Activated naive CD4-positive, alpha-beta T cell treated with anti-CD3 and anti-CD28 coated beads for 36 hours (primary cell): ENCODE measurements at regions not wholly inside any gene's neighbourhood (a gene's known extent, or its start where the extent isn't known, plus 50 kb on each side); places are given as distances from the start of the nearest gene placed in this dataset.

Experiments used
- CTCF ChIA-PET: fragments of 350-600 bp; sonication (Branson Sonifier 250); formaldehyde crosslinking; loops from one replicate; lab custom pipeline; 2021; ENCODE audit warnings: antibody characterized with exemption; lab: Charles Lee
- DNase-seq: peaks from one replicate; pipeline ENCODE4 v3.0.0-alpha.2; 2020
- H3K27ac Mint-ChIP-seq: one replicate; pipeline ENCODE4 v1.8.0; 2021; ENCODE audit warnings: mild to moderate bottlenecking, mixed read lengths
- H3K27me3 Mint-ChIP-seq: one replicate; pipeline ENCODE4 v1.8.0; 2021; ENCODE audit warnings: low read depth, mixed read lengths
- H3K36me3 Mint-ChIP-seq: one replicate; pipeline ENCODE4 v1.8.0; 2021; ENCODE audit warnings: low read depth, mixed read lengths
- H3K4me1 Mint-ChIP-seq: one replicate; pipeline ENCODE4 v1.8.0; 2021; ENCODE audit warnings: low read depth, mixed read lengths
- H3K4me3 Mint-ChIP-seq: one replicate; pipeline ENCODE4 v1.8.0; 2021; ENCODE audit warnings: mild to moderate bottlenecking, moderate library complexity, mixed read lengths
- H3K9me3 Mint-ChIP-seq: one replicate; pipeline ENCODE4 v1.8.0; 2021; ENCODE audit warnings: mixed read lengths
- intact Hi-C: fragments of 100-400 bp; cut with micrococcal nuclease; formaldehyde crosslinking; loops from one replicate; pipeline ENCODE4 v1.15.1; 2023

- H3K4me3 Mint-ChIP-seq = no peak overlapping the region
- no peaks in the 10 kb centered on the region for H3K36me3 Mint-ChIP-seq
- intact Hi-C loops = no loop called here
- CTCF ChIA-PET = no interaction called here
- no peaks in the 10 kb centered on the region for H3K9me3 Mint-ChIP-seq
- no peak overlapping the region for H3K27ac Mint-ChIP-seq
- no peak for DNase-seq
- H3K27me3 Mint-ChIP-seq = no peaks in the 10 kb centered on the region
- no peaks in the 10 kb centered on the region for H3K4me1 Mint-ChIP-seq
These were observed 581.5 kb upstream of the TMEM132C start for GRCh38 chr12:127685491-127685890.

- CTCF ChIA-PET = no interaction called here
- DNase-seq = no peak
These were observed 581.0 kb upstream of the TMEM132C start for GRCh38 chr12:127685931-127686330.

GRCh38 chr12:127687181-127687580 is 579.8 kb upstream of the TMEM132C start:
- Mint-ChIP-seq H3K4me3 (no peak overlapping the region), H3K27me3 (no peaks in the 10 kb centered on the region), H3K4me1 (no peaks in the 10 kb centered on the region), H3K36me3 (no peaks in the 10 kb centered on the region), H3K27ac (no peak overlapping the region), H3K9me3 (no peaks in the 10 kb centered on the region)
- intact Hi-C loops = no loop called here
- no peak for DNase-seq
- CTCF ChIA-PET = no interaction called here

More at GRCh38 chr12:127685931-127686330, 581.0 kb upstream of the TMEM132C start:
- H3K4me1 Mint-ChIP-seq = no peaks in the 10 kb centered on the region
- no peaks in the 10 kb centered on the region for H3K36me3 Mint-ChIP-seq
- intact Hi-C loops = no loop called here
- no peak overlapping the region for H3K27ac Mint-ChIP-seq
- no peak overlapping the region for H3K4me3 Mint-ChIP-seq
- no peaks in the 10 kb centered on the region for H3K27me3 Mint-ChIP-seq
- H3K9me3 Mint-ChIP-seq = no peaks in the 10 kb centered on the region

- CTCF ChIA-PET = interaction anchor here (1.3 kb wide), 1 partner anchor 12 kb away, joined by 4 read pairs; no protein-coding TSS in a partner anchor
- no peak overlapping the region for H3K4me3 Mint-ChIP-seq
- intact Hi-C loops = no loop called here
- no peak overlapping the region for H3K27ac Mint-ChIP-seq
- no peaks in the 10 kb centered on the region for H3K27me3 Mint-ChIP-seq
- H3K36me3 Mint-ChIP-seq = no peaks in the 10 kb centered on the region
- H3K4me1 Mint-ChIP-seq = no peaks in the 10 kb centered on the region
- no peaks in the 10 kb centered on the region for H3K9me3 Mint-ChIP-seq
- DNase-seq = no peak
These were observed 578.0 kb upstream of the TMEM132C start for GRCh38 chr12:127688906-127689428.

- CTCF ChIA-PET = no interaction called here
- no peaks in the 10 kb centered on the region for H3K36me3 Mint-ChIP-seq
These were observed 576.8 kb upstream of the TMEM132C start for GRCh38 chr12:127690161-127690560.

GRCh38 chr12:127696963-127697362 is 570.0 kb upstream of the TMEM132C start:
- intact Hi-C loops = no loop called here
- DNase-seq = no peak
- H3K4me3 Mint-ChIP-seq = no peak overlapping the region

More at GRCh38 chr12:127690161-127690560, 576.8 kb upstream of the TMEM132C start:
- Mint-ChIP-seq H3K4me3 (no peak overlapping the region), H3K4me1 (no peaks in the 10 kb centered on the region), H3K9me3 (no peaks in the 10 kb centered on the region), H3K27ac (no peak overlapping the region), H3K27me3 (no peaks in the 10 kb centered on the region)
- DNase-seq = no peak
- intact Hi-C loops = no loop called here

GRCh38 chr12:127703026-127703425 is 563.9 kb upstream of the TMEM132C start:
- Mint-ChIP-seq H3K4me3 (no peak overlapping the region), H3K27ac (no peak overlapping the region), H3K27me3 (no peaks in the 10 kb centered on the region), H3K4me1 (no peaks in the 10 kb centered on the region), H3K9me3 (peaks cover 2% of the 10 kb centered on the region), H3K36me3 (no peaks in the 10 kb centered on the region)
- intact Hi-C loops = no loop called here
- DNase-seq = no peak
- CTCF ChIA-PET = no interaction called here

More at GRCh38 chr12:127696963-127697362, 570.0 kb upstream of the TMEM132C start:
- H3K27me3 Mint-ChIP-seq = no peaks in the 10 kb centered on the region
- H3K27ac Mint-ChIP-seq = no peak overlapping the region
- CTCF ChIA-PET = no interaction called here
- no peaks in the 10 kb centered on the region for H3K36me3 Mint-ChIP-seq
- peaks cover 2% of the 10 kb centered on the region for H3K9me3 Mint-ChIP-seq
- no peaks in the 10 kb centered on the region for H3K4me1 Mint-ChIP-seq

GRCh38 chr12:127711108-127711507 is 555.9 kb upstream of the TMEM132C start:
- Mint-ChIP-seq H3K9me3 (peaks cover 1% of the 10 kb centered on the region), H3K4me1 (no peaks in the 10 kb centered on the region), H3K27me3 (no peaks in the 10 kb centered on the region), H3K4me3 (no peak overlapping the region), H3K36me3 (no peaks in the 10 kb centered on the region), H3K27ac (no peak overlapping the region)
- no peak for DNase-seq
- CTCF ChIA-PET = interaction anchor here (0.9 kb wide), 2 partner anchors 33 to 358 kb away, joined by 3 read pairs; no protein-coding TSS in a partner anchor
- intact Hi-C loops = no loop called here

- intact Hi-C loops = no loop called here
- no peak overlapping the region for H3K27ac Mint-ChIP-seq
- H3K4me1 Mint-ChIP-seq = no peaks in the 10 kb centered on the region
- DNase-seq = no peak
- H3K9me3 Mint-ChIP-seq = peaks cover 1% of the 10 kb centered on the region
- CTCF ChIA-PET = no interaction called here
- H3K36me3 Mint-ChIP-seq = no peaks in the 10 kb centered on the region
- H3K27me3 Mint-ChIP-seq = peaks cover 3% of the 10 kb centered on the region
- no peak overlapping the region for H3K4me3 Mint-ChIP-seq
These were observed 554.4 kb upstream of the TMEM132C start for GRCh38 chr12:127712561-127712960.

- intact Hi-C loops = no loop called here
- no peak for DNase-seq
- H3K4me3 Mint-ChIP-seq = no peak overlapping the region
- peaks cover 3% of the 10 kb centered on the region for H3K27me3 Mint-ChIP-seq
- no peak overlapping the region for H3K27ac Mint-ChIP-seq
- no peaks in the 10 kb centered on the region for H3K4me1 Mint-ChIP-seq
- CTCF ChIA-PET = interaction anchor here (0.5 kb wide), 1 partner anchor 682 kb away, joined by 3 read pairs; no protein-coding TSS in a partner anchor
- no peaks in the 10 kb centered on the region for H3K9me3 Mint-ChIP-seq
- no peaks in the 10 kb centered on the region for H3K36me3 Mint-ChIP-seq
These were observed 550.8 kb upstream of the TMEM132C start for GRCh38 chr12:127716166-127716565.

GRCh38 chr12:127717278-127717677 is 549.7 kb upstream of the TMEM132C start:
- intact Hi-C loops = no loop called here
- Mint-ChIP-seq H3K9me3 (no peaks in the 10 kb centered on the region), H3K4me1 (no peaks in the 10 kb centered on the region), H3K4me3 (no peak overlapping the region), H3K36me3 (no peaks in the 10 kb centered on the region), H3K27me3 (peaks cover 3% of the 10 kb centered on the region), H3K27ac (no peak overlapping the region)
- CTCF ChIA-PET = no interaction called here
- DNase-seq = no peak

GRCh38 chr12:127720334-127720733 is 546.6 kb upstream of the TMEM132C start:
- no peak for DNase-seq
- H3K27ac Mint-ChIP-seq = no peak overlapping the region
- no peak overlapping the region for H3K4me3 Mint-ChIP-seq
- H3K4me1 Mint-ChIP-seq = no peaks in the 10 kb centered on the region
- H3K27me3 Mint-ChIP-seq = peaks cover 3% of the 10 kb centered on the region
- intact Hi-C loops = no loop called here
- H3K9me3 Mint-ChIP-seq = no peaks in the 10 kb centered on the region
- H3K36me3 Mint-ChIP-seq = no peaks in the 10 kb centered on the region
- CTCF ChIA-PET = no interaction called here

- CTCF ChIA-PET = no interaction called here
- Mint-ChIP-seq H3K27ac (no peak overlapping the region), H3K27me3 (no peaks in the 10 kb centered on the region), H3K36me3 (no peaks in the 10 kb centered on the region), H3K9me3 (no peaks in the 10 kb centered on the region), H3K4me3 (no peak overlapping the region), H3K4me1 (no peaks in the 10 kb centered on the region)
- DNase-seq = no peak
- intact Hi-C loops = no loop called here
These were observed 544.4 kb upstream of the TMEM132C start for GRCh38 chr12:127722611-127723010.
